NCI-H526 (cell line): ENCODE measurements at regions not wholly inside any gene's neighbourhood (a gene's known extent, or its start where the extent isn't known, plus 50 kb on each side); places are given as distances from the start of the nearest gene placed in this dataset.
"Not testable (repeated sequence)": the region's sequence is repeated elsewhere in the genome, so short reads cannot be mapped to it uniquely, and the experiment has no call there.

Experiments
- DNase-seq, 2 experiments: peaks; one replicate each; lab custom pipeline; 2025; lab: John Stamatoyannopoulos, UW

GRCh38 chr15:45948181-45948621 lies 313.4 kb downstream of the SQOR start:
- peak in 1 of 2 experiments; percentile 27 for DNase-seq

DNA sequence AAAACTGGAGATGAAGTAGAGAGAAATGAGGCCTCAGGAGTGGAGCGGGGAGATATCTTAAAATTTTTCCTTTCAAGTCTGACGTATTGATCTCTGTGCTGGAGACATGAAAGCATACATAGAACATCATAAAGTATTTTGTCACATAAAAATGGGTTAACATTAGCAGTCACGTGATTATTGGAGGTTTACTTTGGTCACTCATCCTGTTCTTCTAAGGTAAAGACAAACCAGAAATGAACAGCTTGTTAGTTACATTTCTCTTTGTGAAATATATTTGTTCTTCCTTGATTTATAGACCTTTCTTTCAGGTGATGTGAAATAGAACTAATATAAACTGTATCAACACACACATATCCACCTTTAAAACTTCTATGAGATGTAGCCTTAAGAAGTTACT lies 324.1 kb downstream of the SQOR start:
- no peak for DNase-seq

- DNase-seq: no peak
Measured at GRCh38 chr15:45962733-45963132, 327.9 kb downstream of the SQOR start.

DNA sequence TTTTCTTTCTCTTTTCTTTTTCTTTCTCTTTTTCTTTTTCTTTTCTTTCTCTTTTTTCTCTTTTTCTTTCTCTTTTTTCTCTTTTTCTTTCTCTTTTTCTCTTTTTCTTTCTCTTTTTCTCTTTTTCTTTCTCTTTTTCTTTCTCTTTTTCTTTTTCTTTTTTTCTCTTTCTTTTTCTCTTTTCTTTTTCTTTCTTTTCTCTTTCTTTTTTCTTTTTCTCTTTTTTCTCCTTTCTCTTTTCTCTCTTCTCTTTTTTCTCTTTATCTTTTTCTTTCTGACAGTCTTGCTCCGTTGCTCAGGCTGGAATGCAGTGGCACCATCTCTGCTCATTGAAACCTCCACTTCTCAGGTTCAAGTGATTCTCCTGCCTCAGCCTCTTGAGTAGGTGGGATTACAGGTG lies 335.7 kb downstream of the SQOR start:
- no peak for DNase-seq

DNA sequence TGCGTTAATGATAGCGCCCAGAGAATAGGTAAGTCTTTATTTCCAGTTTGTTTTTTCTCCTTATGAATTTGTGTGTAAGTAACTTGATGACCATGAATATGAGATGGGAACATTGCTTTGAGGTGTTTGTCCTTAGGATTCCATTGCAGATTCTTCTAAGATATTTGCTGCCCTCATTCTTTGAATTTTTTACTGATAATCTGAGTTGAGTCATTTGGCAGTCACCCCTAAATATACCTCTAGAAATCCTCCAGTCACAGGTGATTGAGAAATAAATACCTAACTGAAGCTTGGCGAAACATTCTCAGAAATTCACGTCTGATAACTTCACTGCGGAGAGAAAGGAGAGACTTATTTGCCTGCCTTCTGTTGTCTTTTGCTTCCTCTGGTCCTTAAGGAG lies 345.5 kb downstream of the SQOR start:
- DNase-seq: no peak

GRCh38 chr15:45981625-45982024 lies 346.8 kb downstream of the SQOR start:
- no peak for DNase-seq

GRCh38 chr15:45991863-45992262 lies 357.0 kb downstream of the SQOR start:
- no peak for DNase-seq

DNA sequence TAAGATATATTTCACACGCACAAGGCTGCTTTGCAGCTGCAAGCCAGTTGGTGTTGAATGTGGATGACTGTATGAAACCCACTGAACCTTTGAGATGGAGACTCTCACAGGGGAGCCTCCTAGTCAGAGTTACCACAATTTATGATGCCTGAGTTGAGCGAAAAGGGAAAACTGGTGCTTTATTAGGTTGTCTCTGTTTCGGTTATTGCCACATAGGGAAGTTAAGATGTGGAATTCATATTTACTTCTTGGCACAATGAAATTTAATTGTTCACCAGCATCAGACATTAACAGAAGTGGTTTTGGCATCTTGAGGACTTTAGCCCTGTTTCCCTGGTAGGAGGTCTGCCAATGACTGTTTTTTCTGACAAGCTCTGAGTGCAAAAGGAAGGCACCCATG lies 358.2 kb downstream of the SQOR start:
- DNase-seq: no peak

DNA sequence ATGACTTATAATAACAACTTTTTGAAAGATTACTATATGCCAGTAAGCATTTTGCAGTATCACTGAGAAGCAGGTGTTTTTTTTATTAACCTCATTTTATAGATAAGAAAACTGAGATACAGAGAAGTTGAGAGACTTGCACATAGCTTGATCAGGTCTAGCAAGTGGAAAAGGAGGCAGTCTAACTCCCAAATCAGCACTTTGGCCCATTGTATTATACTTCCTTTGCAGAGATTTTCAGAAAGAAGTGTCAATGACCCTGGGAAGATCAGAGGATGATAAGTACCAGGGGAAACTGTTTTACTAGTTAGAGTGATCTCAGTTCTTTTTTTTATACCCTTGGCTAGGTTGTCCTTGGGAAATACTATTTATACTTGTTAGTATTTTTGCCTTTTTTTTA lies 358.7 kb downstream of the SQOR start:
- DNase-seq: no peak

DNA sequence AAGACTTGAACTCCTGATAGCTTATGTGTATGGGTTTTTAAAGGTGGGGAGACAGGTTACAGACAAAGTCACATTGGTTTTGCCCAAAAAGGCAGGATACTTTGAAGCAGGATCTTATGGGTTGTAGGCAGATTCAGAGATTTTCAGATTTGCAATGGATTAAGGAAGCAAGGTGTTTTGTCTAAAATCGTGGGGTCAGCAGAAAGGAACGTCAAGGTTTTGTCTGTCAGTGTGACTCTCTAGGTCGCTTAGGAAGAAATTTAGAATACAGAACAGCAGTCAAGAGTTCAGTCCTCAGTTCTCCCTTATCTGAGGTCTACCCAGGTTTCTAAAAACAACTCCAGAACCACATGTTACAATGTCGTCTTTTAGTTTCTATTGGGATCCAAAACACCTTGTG lies 361.0 kb downstream of the SQOR start:
- DNase-seq: no peak

GRCh38 chr15:46014532-46014931 lies 379.7 kb downstream of the SQOR start:
- no peak for DNase-seq

DNA sequence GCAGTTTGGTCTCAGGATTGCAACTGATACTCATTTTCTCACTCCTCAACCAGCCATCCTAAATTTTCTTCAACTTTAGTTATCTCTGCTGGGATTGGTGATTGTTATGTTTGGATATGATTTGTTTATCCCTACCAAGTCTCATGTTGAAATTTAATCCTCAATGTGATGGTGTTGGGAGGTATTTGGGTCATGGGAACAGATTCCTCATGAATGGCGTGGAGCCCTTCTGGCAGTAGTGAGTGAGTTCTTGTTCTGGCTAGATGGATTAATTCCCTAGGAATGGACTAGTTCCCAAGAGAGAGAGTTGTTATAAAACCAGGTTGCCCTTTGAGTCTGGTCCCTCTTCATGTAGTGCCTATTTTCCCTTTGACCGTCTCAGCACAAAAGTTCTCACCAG lies 399.9 kb downstream of the SQOR start:
- no peak for DNase-seq

GRCh38 chr15:46039703-46040102 lies 404.9 kb downstream of the SQOR start:
- no peak for DNase-seq

- no peak for DNase-seq
Measured at GRCh38 chr15:46041905-46042304, 407.1 kb downstream of the SQOR start.

DNA sequence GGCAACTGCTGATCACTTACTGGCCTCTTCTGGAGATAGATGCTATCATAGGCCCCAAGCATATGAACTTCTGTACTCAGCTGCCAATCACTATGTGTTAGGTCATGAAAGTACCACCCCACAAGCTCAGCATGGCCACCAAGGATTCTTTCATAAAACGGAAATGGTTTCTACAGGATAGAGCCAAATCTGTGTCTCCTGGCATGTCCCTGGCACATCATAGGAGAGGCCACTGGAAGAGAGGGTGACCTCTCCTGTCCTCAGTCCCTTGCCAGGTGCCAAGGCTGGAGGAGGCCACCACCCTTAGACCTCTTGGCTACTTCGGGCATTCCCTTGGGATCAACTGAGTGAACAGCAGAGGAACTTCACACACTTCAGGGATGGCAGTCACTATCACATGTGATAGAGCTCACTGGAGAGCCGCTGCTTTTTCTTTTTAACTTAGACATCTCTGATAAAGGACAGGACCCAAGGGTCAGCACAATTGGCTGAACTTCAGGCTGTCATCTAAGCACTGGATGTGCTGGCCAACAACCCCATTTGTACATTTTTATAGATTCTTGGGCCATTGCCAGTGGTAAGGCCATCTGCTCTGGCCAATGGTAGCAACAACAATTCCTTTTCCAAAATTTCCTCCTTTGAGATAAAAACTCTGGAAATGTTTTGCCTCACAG lies 425.2 kb downstream of the SQOR start:
- no peak for DNase-seq

GRCh38 chr15:46061002-46061401 lies 426.2 kb downstream of the SQOR start:
- no peak for DNase-seq

DNA sequence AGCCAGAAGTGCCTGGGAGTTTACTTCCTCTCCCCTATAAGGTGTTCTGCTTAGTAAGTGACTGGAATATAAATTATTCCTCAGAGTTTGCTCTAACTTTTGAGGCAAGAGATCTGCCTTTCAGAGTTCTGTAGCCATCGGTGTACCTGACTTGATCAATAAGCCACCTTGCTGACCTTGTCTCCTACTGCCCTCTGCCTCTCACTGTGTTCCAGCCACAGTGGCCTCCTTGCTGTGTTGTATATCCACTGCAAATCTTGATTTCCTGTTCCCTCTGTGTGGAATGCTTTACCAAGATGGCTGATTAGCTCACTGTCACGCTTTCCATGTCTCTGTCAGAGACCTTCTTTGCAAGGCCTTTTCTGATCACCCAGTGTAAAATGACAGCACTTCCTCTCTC lies 442.4 kb downstream of the SQOR start:
- DNase-seq: no peak

GRCh38 chr15:46079046-46079445 lies 444.2 kb downstream of the SQOR start:
- no peak for DNase-seq

DNA sequence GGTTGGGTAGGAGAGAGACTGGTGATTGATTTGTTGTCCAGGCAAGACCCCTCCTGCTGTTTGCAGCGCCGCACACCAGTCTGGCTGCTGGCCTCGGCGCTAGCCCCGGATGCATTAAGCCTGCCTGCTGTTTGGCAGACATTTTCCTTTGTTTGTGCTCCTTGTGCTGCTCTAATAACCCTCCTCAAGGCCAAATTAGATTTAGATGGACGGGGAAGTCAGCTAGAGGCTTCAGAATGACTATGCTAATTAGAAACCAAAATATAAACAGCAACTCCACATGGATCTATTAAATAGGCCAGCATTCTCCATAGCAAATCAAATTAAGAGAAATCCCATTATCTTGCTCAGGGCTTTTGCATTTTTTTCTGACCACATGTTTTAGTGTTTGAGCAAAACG lies 445.2 kb downstream of the SQOR start:
- DNase-seq: no peak

DNA sequence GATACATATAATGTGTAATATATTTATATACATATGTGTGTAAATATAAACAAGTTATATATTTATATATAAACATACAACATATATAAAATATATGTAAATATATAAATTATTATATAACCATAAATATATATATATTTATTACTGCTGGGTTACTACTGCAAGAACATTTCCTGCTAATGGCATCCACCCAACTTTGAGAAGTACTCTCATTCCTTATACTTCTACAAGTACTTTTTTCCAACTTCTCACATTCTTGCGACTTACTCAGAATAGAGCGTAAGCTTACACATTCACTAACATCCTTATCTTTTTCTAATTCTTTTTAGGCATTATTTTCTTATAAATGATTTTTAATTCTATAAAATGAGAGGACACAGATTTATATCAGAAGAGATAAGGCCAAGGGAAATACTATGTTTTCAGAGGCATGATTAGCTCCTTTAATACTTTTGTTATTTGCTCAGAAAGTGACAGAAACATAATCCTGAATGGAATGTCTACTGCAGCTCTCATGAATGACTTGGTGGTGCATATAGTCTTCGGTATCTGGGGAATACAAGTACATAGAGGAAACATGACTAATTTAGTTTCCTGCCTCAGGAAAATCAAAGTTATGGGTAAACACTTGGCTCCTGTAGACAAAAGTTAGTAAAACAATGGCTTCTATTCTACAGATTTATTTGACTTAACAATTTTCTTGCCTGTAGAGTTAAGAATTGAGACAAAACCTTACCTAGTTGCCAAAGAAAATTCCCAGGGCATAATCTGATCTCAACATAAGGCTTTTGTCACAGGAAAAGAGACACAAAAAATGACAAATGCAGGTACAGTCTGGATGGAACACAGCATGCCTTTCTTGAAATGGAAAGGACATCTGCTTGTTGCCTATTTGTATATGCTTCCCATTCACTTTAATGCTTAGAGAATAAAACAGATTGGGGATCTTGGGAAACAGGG lies 453.9 kb downstream of the SQOR start:
- DNase-seq: no peak

DNA sequence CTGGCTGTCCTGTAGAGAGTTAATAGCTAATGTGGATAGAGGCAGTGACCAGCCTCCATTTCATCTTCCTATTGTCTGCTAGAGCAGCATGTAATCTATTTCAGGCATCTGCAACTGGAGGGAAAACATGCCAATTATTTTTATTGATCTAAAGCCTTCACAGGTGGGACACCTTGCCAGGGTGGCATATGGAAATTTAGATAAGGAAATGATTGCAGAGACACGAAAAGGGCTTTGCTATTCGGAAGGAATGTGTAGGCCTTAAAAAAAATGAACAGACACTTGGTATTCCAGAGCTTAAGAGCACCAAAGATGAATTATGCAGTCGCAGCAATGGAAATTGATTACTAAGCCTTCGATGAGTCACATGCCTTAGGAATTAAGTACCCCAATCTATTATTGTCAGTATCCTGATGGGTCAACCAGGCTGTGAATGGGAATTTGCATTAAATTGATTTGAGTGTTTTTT lies 454.7 kb downstream of the SQOR start:
- DNase-seq: peak in 1 of 2 experiments; percentile 11

- DNase-seq: peak; percentile 51 to 84
Measured at GRCh38 chr15:46091860-46092450, 457.1 kb downstream of the SQOR start.

DNA sequence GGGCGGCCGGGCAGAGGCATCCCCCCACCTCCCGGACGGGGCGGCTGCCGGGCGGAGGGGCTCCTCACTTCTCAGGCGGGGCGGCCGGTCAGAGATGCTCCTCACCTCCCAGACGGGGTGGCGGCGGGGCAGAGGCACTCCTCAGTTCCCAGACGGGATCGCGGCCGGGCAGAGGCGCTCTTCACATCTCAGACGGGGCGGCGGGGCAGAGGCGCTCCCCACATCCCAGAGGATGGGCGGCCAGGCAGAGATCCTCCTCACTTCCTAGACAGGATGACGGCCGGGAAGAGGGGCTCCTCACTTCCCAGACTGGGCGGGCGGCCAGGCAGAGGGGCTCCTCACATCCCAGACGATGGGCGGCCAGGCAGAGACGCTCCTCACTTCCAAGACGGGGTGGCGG lies 463.2 kb downstream of the SQOR start:
- DNase-seq: not testable (repeated sequence)
